GM12878 (cell line): ENCODE measurements at regions not wholly inside any gene's neighbourhood (a gene's known extent, or its start where the extent isn't known, plus 50 kb on each side); places are given as distances from the start of the nearest gene placed in this dataset.

Source experiments
- ATAC-seq: fragments of 200-7000 bp; cut with Tn5 transposase; 3 replicates; pipeline ENCODE4 v1.9.1; 2020; ENCODE audit warnings: mild to moderate bottlenecking, moderate library complexity
- BruUV-seq: library from RNA; stranded (reverse); fragments of 400-500 nt; replicated peaks from 2 replicates; lab custom pipeline; 2021; lab: Mats Ljungman, UMichigan
- CTCF ChIA-PET: fragments of 300-600 bp; sonication (Branson Sonifier 250); formaldehyde crosslinking; extraction: SDS; loops from one replicate; lab custom pipeline; 2021; ENCODE audit warnings: inconsistent platforms; lab: Yijun Ruan, JAX
- POLR2A ChIA-PET: fragments of 350-600 bp; formaldehyde crosslinking; extraction: SDS; loops from one replicate; lab custom pipeline; 2021; ENCODE audit warnings: inconsistent platforms; lab: Charles Lee
- RAD21 ChIA-PET: fragments of 300-600 bp; sonication (Branson Sonifier 250); formaldehyde crosslinking; loops from one replicate; lab custom pipeline; 2023; ENCODE audit warnings: antibody characterized with exemption; ENCODE audit not compliant: unreplicated experiment; lab: Charles Lee
- SMC1A ChIA-PET: fragments of 300-600 bp; sonication (Branson Sonifier 250); formaldehyde crosslinking; loops from one replicate; lab custom pipeline; 2023; ENCODE audit not compliant: unreplicated experiment, uncharacterized antibody; lab: Charles Lee
- DNase-seq: peaks from one replicate; pipeline ENCODE4 v3.0.0-alpha.2; 2011; ENCODE audit warnings: low read depth, low spot score
- FAIRE-seq: peaks from 3 replicates; lab custom pipeline; 2011; peaks lifted over from hg19 to GRCh38; lab: Jason Lieb, UNC
- H2AFZ ChIP-seq: 2 replicates; pipeline ENCODE4 v1.6.0; 2011; ENCODE audit warnings: low read depth, low read length, control low read depth; ENCODE audit not compliant: control insufficient read depth
- H3K27ac ChIP-seq: 2 replicates; pipeline ENCODE4 v1.5.1; 2011; ENCODE audit warnings: control low read depth; ENCODE audit not compliant: control insufficient read depth, insufficient read depth
- H3K27me3 ChIP-seq, 2 experiments: replicated peaks in 1 of 2; 2 replicates each; pipeline versions ENCODE4 v1.6.0 to v1.6.1; 2011; ENCODE audit warnings: low read length in 1 of 2; ENCODE audit not compliant: control insufficient read depth in 2 of 2, insufficient read depth in 2 of 2
- H3K36me3 ChIP-seq, 2 experiments: 2 replicates each; pipeline ENCODE4 v1.5.1; 2011; ENCODE audit warnings: low read length in 1 of 2; ENCODE audit not compliant: control insufficient read depth in 2 of 2, insufficient read depth in 2 of 2
- H3K4me1 ChIP-seq: 2 replicates; pipeline ENCODE4 v1.6.1; 2011; ENCODE audit warnings: mild to moderate bottlenecking, low read length, moderate library complexity, mixed read lengths; ENCODE audit not compliant: control insufficient read depth, insufficient read depth
- H3K4me2 ChIP-seq: 2 replicates; pipeline ENCODE4 v1.6.0; 2011; ENCODE audit warnings: control low read depth; ENCODE audit not compliant: control insufficient read depth, insufficient read depth
- H3K4me3 ChIP-seq: fragments of 200-600 bp; sonication (generic); 2 replicates; pipeline ENCODE4 v1.5.1; 2016
- H3K79me2 ChIP-seq: 2 replicates; pipeline ENCODE4 v1.6.0; 2011; ENCODE audit warnings: low read length; ENCODE audit not compliant: control insufficient read depth, insufficient read depth
- H3K9ac ChIP-seq: 2 replicates; pipeline ENCODE4 v1.8.0; 2011; ENCODE audit warnings: low read length, control low read depth, mixed read lengths; ENCODE audit not compliant: control insufficient read depth, insufficient read depth
- H3K9me3 ChIP-seq: replicated peaks from 3 replicates; pipeline ENCODE4 v1.5.1; 2011; ENCODE audit warnings: mild to moderate bottlenecking, low read length; ENCODE audit not compliant: control insufficient read depth, insufficient read depth
- H4K20me1 ChIP-seq: 2 replicates; pipeline ENCODE4 v1.6.0; 2011; ENCODE audit not compliant: control insufficient read depth, insufficient read depth
- ATF7 ChIP-seq: fragments of 450-650 bp; IDR thresholded peaks from 2 replicates; pipeline ENCODE4 v1.6.1; 2016; ENCODE audit warnings: low read depth, mild to moderate bottlenecking
- BHLHE40 ChIP-seq, 2 experiments: fragments of 450-650 bp in 1 of 2; IDR thresholded peaks; 2 replicates each; pipeline ENCODE4 v1.6.1; 2011 to 2017; ENCODE audit warnings: low read depth in 2 of 2, borderline replicate concordance in 1 of 2, improper control_type of control experiment in 1 of 2, low read length in 1 of 2, mild to moderate bottlenecking in 1 of 2
- E2F4 ChIP-seq: IDR thresholded peaks from 2 replicates; pipeline ENCODE4 v1.6.1; 2012; ENCODE audit warnings: low read depth, low read length, improper control_type of control experiment
- EED ChIP-seq: sonication (generic); IDR thresholded peaks from 2 replicates; pipeline ENCODE4 v1.6.1; 2016; ENCODE audit warnings: antibody characterized with exemption, low read depth
- EGR1 ChIP-seq, 2 experiments: IDR thresholded peaks; 1 replicate in 1 of 2; 2 replicates in 1 of 2; pipeline ENCODE4 v1.6.1; 2011 to 2012; ENCODE audit warnings: low read depth in 2 of 2, low read length in 2 of 2, borderline replicate concordance in 1 of 2, mild to moderate bottlenecking in 1 of 2, moderate library complexity in 1 of 2
- ELK1 ChIP-seq: IDR thresholded peaks from 2 replicates; pipeline ENCODE4 v1.6.1; 2012; ENCODE audit warnings: low read depth, low read length, improper control_type of control experiment
- IKZF2 ChIP-seq, 2 experiments: fragments of 450-650 bp; IDR thresholded peaks; 2 replicates each; pipeline ENCODE4 v1.6.1; 2017; ENCODE audit warnings: mild to moderate bottlenecking in 2 of 2, moderate library complexity in 2 of 2
- IRF5 ChIP-seq: fragments of 450-650 bp; IDR thresholded peaks from 2 replicates; pipeline ENCODE4 v1.6.1; 2017; ENCODE audit warnings: borderline replicate concordance
- MAX ChIP-seq: IDR thresholded peaks from 2 replicates; pipeline ENCODE4 v1.6.1; 2012; ENCODE audit warnings: low read depth, low read length, improper control_type of control experiment
- SRF ChIP-seq, 2 experiments: IDR thresholded peaks; 2 replicates each; pipeline ENCODE4 v1.6.1; 2011; ENCODE audit warnings: low read depth in 2 of 2, low read length in 2 of 2, mild to moderate bottlenecking in 1 of 2, moderate library complexity in 1 of 2
- STAT3 ChIP-seq: IDR thresholded peaks from 2 replicates; pipeline ENCODE4 v1.6.1; 2011; ENCODE audit warnings: low read depth, low read length, improper control_type of control experiment
- TBL1XR1 ChIP-seq: IDR thresholded peaks from 2 replicates; pipeline ENCODE4 v1.6.1; 2012; ENCODE audit warnings: low read depth, low read length, improper control_type of control experiment
- USF2 ChIP-seq: IDR thresholded peaks from 2 replicates; pipeline ENCODE4 v1.6.1; 2011; ENCODE audit warnings: low read depth, low read length, improper control_type of control experiment, borderline replicate concordance
- ZNF687 ChIP-seq: fragments of 450-650 bp; IDR thresholded peaks from 2 replicates; pipeline ENCODE4 v1.6.1; 2017; ENCODE audit warnings: mild to moderate bottlenecking, moderate library complexity
- ZSCAN29 ChIP-seq: fragments of 450-650 bp; IDR thresholded peaks from 2 replicates; pipeline ENCODE4 v1.6.1; 2017; ENCODE audit warnings: mild to moderate bottlenecking, moderate library complexity
- WGBS: methylation state at CpG from one replicate; pipeline ENCODE4 v1.1.6; 2016; ENCODE audit warnings: low lambda C conversion rate; ENCODE audit not compliant: insufficient replicate concordance, insufficient coverage; ENCODE audit errors: missing lambda C conversion rate; 5-methylcytosine and 5-hydroxymethylcytosine counted together
- in situ Hi-C: fragments of 300-500 bp; cut with MboI; formaldehyde crosslinking; loops from 9 replicates; pipeline ENCODE4 v1.14.3; 2018; ENCODE audit warnings: mixed read lengths
- intact Hi-C: fragments of 100-400 bp; cut with micrococcal nuclease; formaldehyde crosslinking; loops from one replicate; pipeline ENCODE4 v1.14.2; 2022; ENCODE audit not compliant: unreplicated experiment

GRCh38 chr2:103785956-103786355 is 1024.1 kb downstream of the TMEM182 start (continued):
- TF ChIP-seq ELK1, result no peak
- TF ChIP-seq IKZF2 (IDR thresholded peaks at IDR 0.05), result no peak
- TF ChIP-seq ZNF687, result no peak
- TF ChIP-seq EGR1 (IDR thresholded peaks at IDR 0.05; ENCODE audit: borderline replicate concordance in 1 of 2, low read depth in 2 of 2, low read length in 2 of 2), result no peak
- no peak for TF ChIP-seq SRF (IDR thresholded peaks at IDR 0.05; ENCODE audit: low read depth in 2 of 2, low read length in 2 of 2)
- no peak for TF ChIP-seq MAX
- TF ChIP-seq, all 136 proteins: peak for 0

- CTCF ChIA-PET, result interaction anchor here (0.8 kb wide), 1 partner anchor 360 kb away, joined by 3 read pairs; no protein-coding TSS in a partner anchor
- in situ Hi-C loops (no loop called here), intact Hi-C loops (no loop called here)
- POLR2A ChIA-PET, result no interaction called here
- WGBS, result 20% methylated on average over 6 of the region's 6 CpGs
- DNase-seq (no peak), ATAC-seq (no peak), FAIRE-seq (no peak)
- BruUV-seq, result no TSS peak
- Histone ChIP-seq H2AFZ (no peak overlapping the region), H3K4me2 (no peak overlapping the region), H3K9ac (no peak overlapping the region), H3K27ac (no peak overlapping the region), H3K27me3 (no peaks in the 10 kb centered on the region), H3K9me3 (no peaks in the 10 kb centered on the region), H4K20me1 (no peaks in the 10 kb centered on the region), H3K4me1 (no peaks in the 10 kb centered on the region), H3K36me3 (no peaks in the 10 kb centered on the region), H3K79me2 (no peaks in the 10 kb centered on the region), H3K4me3 (no peak overlapping the region)
- TF ChIP-seq STAT3 (no peak), ATF7 (no peak), E2F4 (no peak), EED (no peak), IRF5 (no peak), TBL1XR1 (no peak), BHLHE40 (IDR thresholded peaks at IDR 0.05; ENCODE audit: borderline replicate concordance in 1 of 2, low read depth in 2 of 2, low read length in 1 of 2) (no peak), USF2 (no peak), ZSCAN29 (no peak)
- RAD21 ChIA-PET, result no interaction called here
- SMC1A ChIA-PET, result no interaction called here
These were observed 1026.6 kb downstream of the TMEM182 start for GRCh38 chr2:103788389-103788788.
